GM18520 (cell line): ENCODE measurements at regions not wholly inside any gene's neighbourhood (a gene's known extent, or its start where the extent isn't known, plus 50 kb on each side); places are given as distances from the start of the nearest gene placed in this dataset.
"Not testable (repeated sequence)": the region's sequence is repeated elsewhere in the genome, so short reads cannot be mapped to it uniquely, and the experiment has no call there.

Experiments
- ATAC-seq: cut with Tn5 transposase; IDR thresholded peaks from one replicate; pipeline ENCODE4 v1.9.1; 2021; ENCODE audit not compliant: unreplicated experiment

GRCh38 chr2:88396209-88396608, 56.3 kb downstream of the FOXI3 start:
- no peak for ATAC-seq

DNA sequence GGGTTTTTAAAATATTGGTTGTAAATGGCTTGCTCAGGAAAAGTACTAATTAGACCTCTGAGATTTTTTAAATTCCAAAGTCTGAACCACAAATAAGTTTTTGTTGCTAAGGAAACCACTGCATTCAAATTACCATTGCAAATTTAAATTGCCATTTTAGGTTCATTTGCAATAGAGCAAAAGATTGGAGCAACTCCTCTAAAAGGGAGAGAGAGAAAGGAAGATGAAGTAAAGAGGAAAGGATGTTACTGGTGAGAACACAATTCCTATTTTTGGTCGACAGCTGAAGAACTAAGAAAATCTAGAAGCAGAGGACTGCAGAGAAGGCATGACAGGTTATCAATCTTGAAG, 74.9 kb downstream of the FOXI3 start:
- no peak for ATAC-seq

DNA sequence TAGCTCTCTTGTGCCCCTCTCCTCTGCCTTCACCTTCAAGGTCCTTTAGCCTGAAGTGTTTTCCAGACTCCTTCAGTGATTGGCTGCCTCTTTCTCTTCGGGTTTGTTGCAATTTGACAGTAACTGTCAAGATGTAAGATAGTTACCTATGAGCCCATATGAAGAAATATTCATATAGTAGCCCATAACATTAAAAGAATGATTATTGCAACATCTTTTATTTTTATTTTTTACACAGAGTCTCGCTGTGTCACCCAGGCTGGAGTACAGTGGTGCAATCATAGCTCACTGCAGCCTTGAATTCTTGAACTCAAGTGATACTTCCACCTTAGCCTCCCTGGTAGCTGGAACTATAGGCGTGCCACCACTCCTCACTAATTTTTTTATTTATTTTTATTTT, 80.5 kb downstream of the FOXI3 start:
- no peak for ATAC-seq

DNA sequence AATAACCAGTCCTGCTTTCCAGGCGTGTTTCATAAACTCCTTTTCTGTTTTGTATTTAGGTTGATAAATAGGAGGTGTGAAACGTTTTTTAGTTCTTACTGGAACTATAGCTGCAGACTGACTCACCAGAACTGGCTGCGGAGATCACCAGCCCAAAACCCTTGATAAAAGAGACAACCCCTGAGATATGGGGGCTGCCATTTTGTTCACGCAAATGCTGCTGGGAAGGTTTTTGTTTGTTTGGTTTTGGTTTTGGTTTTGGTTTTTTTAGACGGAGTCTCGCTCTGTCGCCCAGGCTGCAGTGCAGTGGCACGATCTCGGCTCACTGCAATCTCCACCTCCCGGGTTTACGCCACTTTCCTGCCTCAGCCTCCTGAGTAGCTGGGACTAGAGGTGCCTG, 87.1 kb downstream of the FOXI3 start:
- not testable (repeated sequence) for ATAC-seq

DNA sequence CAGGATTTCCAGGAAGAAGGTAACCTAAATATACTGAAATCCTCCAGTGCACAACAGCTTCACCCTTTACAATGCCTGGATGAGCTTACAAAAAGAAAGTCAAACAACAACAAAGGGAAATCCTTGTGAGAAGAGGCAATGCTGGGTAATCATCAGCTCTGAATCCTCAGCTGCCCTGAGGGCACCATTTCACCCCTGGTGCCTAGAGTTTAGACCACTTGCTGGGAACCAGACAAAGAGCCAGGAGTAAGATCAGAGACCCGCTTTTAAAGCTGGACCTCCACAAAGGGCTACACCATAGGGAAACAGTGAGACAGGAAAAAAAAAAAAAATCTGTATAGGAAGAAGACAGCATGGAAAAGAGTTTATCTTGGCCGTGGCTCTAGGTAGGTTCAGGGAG, 97.0 kb downstream of the FOXI3 start:
- no peak for ATAC-seq

GRCh38 chr2:88351249-88351601, 101.3 kb downstream of the FOXI3 start:
- ATAC-seq, result no peak

DNA sequence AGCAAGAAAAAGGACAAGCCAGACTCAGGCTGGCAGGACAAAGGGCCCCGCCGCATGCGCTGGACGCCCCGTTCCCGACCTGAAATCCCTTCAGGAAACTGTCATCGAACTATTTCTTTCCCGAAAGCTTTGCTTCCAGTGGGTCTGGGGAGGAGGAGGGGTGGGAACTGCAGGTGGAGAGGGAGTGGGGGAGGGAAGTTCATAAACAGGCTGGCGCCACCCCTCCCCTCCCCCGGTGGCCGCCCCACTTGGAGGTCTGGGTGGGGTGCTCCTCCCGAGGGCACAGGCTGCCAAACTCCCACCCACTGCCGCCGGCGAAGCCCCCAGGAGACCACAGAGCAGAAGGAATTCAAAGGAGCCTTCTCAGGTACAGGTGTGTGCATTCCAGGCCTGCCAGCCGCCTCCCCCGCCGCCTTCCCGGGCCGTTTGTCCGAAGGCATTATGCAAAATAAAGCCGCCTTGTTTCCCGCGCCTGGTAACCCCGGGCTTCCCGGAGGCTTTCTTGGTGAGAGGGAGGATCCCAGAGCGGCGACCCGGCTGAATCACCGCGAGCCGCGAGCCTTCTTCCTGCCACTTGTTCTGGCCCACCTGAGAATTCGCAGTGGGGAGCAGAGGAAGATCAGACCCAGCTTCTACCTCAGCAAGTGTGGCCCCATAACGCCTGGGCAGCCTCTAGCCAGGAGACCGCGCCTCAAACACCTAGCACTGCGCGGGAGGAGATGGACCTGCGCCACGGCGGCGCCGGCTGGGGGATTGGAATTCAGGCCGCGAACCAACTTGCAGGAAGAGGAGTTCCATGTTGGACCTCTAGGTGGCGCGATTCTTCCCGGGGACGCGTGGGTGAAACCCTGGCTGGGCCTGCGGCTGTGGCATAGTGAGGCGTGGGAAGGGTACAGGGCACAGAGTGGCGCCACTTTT, 101.9 kb downstream of the FOXI3 start:
- no peak for ATAC-seq

DNA sequence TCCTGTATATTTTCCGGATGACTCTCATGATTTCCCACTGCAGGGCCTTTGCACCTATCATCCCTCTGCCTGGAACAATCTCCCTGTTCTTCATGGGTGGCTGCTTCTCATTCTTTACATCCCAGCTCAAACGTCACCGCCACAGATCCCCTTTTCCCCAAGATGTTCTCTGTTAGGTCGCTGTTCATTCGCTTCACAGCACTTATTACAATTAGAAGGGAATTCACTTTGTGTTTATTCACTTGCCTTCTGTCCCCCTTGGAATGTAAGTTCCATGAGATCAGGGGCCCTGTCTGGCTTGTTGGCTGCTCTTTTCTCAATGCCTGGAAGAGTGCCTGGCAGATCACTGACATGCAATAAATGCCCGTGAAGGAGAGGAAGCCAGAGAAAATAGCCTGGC, 106.7 kb downstream of the FOXI3 start:
- no peak for ATAC-seq

DNA sequence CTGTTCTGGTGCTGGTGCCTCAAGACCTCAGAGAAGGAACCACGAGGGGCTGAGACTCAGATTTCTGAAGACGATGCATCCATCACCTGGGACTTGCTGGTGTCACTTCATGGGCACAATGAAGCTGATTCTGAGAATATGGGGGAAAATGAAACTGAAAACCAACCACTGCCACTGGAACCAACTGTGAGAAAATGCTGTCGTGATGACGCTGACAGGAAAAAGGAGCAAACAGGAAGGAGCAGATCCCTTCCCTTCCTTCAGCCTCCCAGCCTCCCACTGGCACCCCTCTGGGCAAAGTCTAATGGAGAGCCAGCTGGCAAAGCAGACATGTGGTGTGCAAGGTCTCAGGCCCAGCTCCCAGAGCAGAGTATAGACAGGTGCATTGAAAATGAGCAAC, 109.7 kb downstream of the FOXI3 start:
- ATAC-seq, result no peak

DNA sequence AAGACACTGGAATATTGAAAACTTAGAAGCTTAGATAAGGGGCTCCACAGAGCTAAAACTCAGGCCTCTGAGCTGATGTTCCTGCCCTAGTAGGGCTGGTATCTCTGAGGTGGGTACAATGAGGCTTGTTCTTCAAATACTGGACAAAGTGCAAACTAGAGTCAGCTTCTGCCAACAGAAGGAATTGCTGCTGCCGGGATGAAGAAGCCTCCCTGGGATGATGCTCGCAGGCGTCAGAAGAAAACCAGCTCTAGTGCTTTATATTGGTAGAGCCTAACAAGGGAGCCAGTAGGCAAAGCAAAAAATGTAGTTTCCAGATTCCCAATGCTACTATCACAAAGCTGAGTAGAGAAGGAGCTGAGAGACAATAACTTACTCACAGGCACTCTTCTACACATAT, 118.1 kb downstream of the FOXI3 start:
- no peak for ATAC-seq

DNA sequence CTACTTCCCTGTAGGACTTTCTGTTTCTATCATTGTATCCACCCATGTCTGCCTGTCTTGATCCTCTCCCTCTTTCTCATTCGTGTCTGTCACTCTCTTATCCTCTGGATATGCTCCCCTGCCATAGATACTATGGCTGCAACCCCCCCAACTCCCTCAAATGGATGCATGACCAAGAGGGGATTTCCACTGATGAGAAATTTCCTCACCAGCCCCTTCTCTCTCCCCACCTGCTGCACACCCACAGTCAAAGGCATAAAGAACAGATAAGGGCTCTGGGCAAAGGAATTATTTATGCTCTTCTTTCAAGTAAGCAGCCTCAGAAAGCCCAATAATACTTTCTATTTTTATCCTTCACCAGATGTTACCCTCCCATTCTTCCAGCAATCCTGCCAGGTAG, 121.3 kb downstream of the FOXI3 start:
- no peak for ATAC-seq

DNA sequence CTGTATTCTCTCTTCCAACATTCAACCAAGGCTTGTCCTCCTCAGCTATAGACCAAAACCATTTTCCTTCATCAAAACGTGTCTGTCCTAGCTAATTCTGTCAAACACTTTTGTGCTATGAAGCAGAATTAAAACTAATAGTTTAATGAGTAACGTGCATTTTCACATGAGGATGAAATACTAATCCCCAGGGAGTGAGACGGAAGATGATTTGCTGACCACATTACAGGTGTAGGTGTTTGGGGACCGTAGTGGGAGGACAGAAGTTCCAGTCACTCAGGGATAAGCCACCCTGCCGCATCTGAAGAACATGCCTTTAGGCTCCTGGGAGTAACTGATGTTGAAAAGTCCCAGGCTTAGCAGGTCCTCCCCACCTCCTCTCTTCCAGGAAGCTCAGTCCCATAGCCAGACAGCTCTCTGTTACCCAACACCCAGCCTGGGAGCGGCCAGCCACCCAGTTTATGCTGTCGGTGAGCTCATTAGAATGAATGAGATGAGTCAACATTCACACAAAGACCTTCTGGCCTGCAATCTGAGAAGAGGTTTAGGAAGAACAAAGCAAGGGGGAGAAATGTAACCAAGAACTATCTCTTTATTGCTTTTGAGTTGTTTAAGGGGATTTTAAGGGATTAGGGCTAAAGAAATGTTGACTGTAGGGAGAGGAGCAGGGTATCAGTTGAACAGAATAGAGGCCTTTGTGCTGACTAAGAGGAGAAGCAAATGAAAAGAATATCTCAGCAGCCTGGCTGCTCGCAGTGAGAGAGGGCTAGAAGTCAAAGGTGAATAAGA, 122.5 kb downstream of the FOXI3 start:
- peak; percentile 92 for ATAC-seq

GRCh38 chr2:88321449-88322248, 130.8 kb downstream of the FOXI3 start:
- no peak for ATAC-seq

GRCh38 chr2:88320076-88320773, 132.3 kb downstream of the FOXI3 start:
- ATAC-seq, result no peak

GRCh38 chr2:88318956-88319330, 133.6 kb downstream of the FOXI3 start:
- ATAC-seq, result no peak

DNA sequence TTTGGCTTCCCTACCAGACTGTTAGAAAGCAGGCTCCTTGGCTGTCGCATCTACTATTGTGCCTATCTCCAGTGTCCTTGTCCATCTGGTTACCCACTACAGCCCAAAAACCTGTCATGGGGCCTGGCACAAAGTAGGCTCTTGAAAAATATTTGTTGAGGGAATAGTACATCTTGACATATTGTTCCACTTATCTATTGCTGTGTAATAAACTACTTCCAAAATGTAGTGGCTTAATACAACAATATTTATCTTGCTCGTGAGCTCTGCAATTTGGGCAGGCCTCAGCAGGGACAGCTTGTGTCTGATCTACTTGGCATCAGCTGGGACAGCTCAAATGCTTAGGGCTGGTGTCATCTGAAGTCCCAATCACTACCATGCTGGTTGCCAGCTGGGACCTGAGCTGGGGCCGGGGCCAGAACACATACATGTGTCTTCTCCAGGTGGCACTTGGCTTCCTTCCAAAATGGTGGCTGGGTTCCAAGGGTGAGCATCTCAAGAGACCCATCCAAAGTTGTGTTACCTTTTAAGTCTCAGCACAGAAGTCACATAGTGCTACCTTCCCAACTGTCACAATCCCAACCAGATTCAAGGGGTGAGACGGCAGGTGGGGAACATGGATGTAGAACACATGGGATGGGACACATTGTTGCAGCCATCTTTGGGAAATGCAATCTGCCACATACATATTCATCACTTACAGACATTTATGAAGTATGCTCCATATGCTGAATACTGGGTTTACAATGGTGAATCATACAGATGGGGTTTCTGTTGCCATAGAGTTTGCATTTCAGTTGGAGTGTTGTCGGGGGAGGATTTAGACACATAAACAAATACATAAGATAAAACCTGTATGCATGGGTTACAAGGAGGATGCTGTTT, 134.2 kb downstream of the FOXI3 start:
- no peak for ATAC-seq

DNA sequence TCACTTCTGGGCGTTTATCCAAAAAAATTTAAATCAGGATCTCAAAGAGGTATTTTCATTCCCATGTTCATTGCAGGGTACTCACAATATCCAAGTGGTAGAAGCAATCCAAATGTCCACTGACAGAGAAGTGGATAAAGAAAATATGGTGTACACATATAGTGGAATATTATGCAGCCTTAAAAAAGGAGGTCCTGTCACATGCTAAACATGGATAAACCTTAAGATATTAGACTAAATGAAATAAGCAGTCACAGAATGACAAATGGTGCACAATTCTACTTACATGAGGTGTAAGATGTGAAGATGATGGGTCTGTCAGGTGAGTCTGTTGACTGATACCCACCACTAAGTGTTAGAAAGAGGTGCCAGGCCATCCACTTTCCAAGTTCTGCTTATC, 140.6 kb downstream of the THNSL2 start:
- no peak for ATAC-seq

- no peak for ATAC-seq
These were observed 137.7 kb downstream of the THNSL2 start for GRCh38 chr2:88307817-88308216.

- no peak for ATAC-seq
These were observed 133.7 kb downstream of the THNSL2 start for GRCh38 chr2:88303865-88304264.

DNA sequence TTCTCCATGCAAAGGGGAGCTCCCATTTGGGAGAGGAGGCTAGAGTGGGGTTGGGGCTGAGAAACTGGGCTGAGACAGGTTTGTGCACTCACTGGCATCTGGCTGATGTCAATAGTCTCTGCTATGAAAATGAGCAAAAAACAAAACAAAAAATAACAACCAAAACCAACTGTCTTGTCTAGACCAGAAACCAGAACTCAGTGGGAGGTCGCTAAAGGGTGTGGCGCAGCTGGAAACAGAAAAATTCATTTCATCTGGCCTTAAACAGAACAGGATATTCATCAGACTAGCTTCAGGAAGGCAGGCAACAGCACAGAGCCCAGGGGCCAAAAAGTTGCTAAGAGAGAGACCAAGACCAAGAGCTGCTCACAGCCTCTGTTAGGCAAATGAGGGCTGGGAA, 126.1 kb downstream of the THNSL2 start:
- no peak for ATAC-seq
